Hepatocyte (in vitro differentiated cells): ENCODE measurements at regions not wholly inside any gene's neighbourhood (a gene's known extent, or its start where the extent isn't known, plus 50 kb on each side); places are given as distances from the start of the nearest gene placed in this dataset.

Experiments used
- DNase-seq: peaks from one replicate; pipeline ENCODE4 v3.0.0-alpha.2; 2016; ENCODE audit warnings: low spot score
- H2AFZ ChIP-seq: fragments of 200-600 bp; sonication (generic); 2 replicates; pipeline ENCODE4 v1.6.0; 2016; ENCODE audit warnings: antibody characterized with exemption, mild to moderate bottlenecking
- H3K27ac ChIP-seq: fragments of 200-600 bp; sonication (generic); 2 replicates; pipeline ENCODE4 v1.5.1; 2016; ENCODE audit warnings: mild to moderate bottlenecking
- H3K27me3 ChIP-seq: fragments of 200-600 bp; sonication (generic); 2 replicates; pipeline ENCODE4 v1.6.1; 2016
- H3K36me3 ChIP-seq: fragments of 200-600 bp; sonication (generic); replicated peaks from 2 replicates; pipeline ENCODE4 v1.5.1; 2016; ENCODE audit warnings: low read depth; ENCODE audit not compliant: insufficient read depth
- H3K4me1 ChIP-seq: fragments of 200-600 bp; sonication (generic); 2 replicates; pipeline ENCODE4 v1.5.1; 2016; ENCODE audit warnings: mild to moderate bottlenecking, moderate library complexity; ENCODE audit not compliant: insufficient read depth
- H3K4me2 ChIP-seq: fragments of 200-600 bp; sonication (generic); 2 replicates; pipeline ENCODE4 v1.6.0; 2016
- H3K4me3 ChIP-seq: fragments of 200-600 bp; sonication (generic); 2 replicates; pipeline ENCODE4 v1.5.1; 2016; ENCODE audit warnings: mild to moderate bottlenecking
- H3K79me2 ChIP-seq: fragments of 200-600 bp; sonication (generic); 2 replicates; pipeline ENCODE4 v1.6.0; 2017; ENCODE audit warnings: mild to moderate bottlenecking
- H3K9me2 ChIP-seq: fragments of 200-600 bp; sonication (generic); replicated peaks from 2 replicates; pipeline ENCODE4 v1.6.0; 2017; ENCODE audit warnings: mild to moderate bottlenecking; ENCODE audit not compliant: insufficient read depth
- H3K9me3 ChIP-seq: fragments of 200-600 bp; sonication (generic); 2 replicates; pipeline ENCODE4 v1.5.1; 2016; ENCODE audit warnings: low read depth, mild to moderate bottlenecking
- H4K20me1 ChIP-seq: fragments of 200-600 bp; sonication (generic); 2 replicates; pipeline ENCODE4 v1.6.0; 2016; ENCODE audit warnings: mild to moderate bottlenecking; ENCODE audit not compliant: insufficient read depth, poor library complexity, severe bottlenecking
- CTCF ChIP-seq: fragments of 200-600 bp; sonication (generic); IDR thresholded peaks from 2 replicates; pipeline ENCODE4 v1.5.1; 2016; ENCODE audit warnings: antibody characterized with exemption, mild to moderate bottlenecking; ENCODE audit not compliant: poor library complexity
- EZH2 ChIP-seq: fragments of 200-600 bp; sonication (generic); IDR thresholded peaks from 2 replicates; pipeline ENCODE4 v1.6.1; 2016; ENCODE audit warnings: antibody characterized with exemption, mild to moderate bottlenecking, borderline replicate concordance
- EZH2phosphoT487 ChIP-seq: fragments of 200-600 bp; sonication (generic); IDR thresholded peaks from one replicate; pipeline ENCODE4 v1.6.1; 2018; ENCODE audit warnings: antibody characterized with exemption, mild to moderate bottlenecking, low read depth, moderate library complexity; ENCODE audit not compliant: unreplicated experiment, severe bottlenecking
- WGBS: methylation state at CpG from one replicate; pipeline ENCODE4 v1.1.6; 2016; ENCODE audit warnings: low lambda C conversion rate; ENCODE audit errors: missing lambda C conversion rate; 5-methylcytosine and 5-hydroxymethylcytosine counted together

DNA sequence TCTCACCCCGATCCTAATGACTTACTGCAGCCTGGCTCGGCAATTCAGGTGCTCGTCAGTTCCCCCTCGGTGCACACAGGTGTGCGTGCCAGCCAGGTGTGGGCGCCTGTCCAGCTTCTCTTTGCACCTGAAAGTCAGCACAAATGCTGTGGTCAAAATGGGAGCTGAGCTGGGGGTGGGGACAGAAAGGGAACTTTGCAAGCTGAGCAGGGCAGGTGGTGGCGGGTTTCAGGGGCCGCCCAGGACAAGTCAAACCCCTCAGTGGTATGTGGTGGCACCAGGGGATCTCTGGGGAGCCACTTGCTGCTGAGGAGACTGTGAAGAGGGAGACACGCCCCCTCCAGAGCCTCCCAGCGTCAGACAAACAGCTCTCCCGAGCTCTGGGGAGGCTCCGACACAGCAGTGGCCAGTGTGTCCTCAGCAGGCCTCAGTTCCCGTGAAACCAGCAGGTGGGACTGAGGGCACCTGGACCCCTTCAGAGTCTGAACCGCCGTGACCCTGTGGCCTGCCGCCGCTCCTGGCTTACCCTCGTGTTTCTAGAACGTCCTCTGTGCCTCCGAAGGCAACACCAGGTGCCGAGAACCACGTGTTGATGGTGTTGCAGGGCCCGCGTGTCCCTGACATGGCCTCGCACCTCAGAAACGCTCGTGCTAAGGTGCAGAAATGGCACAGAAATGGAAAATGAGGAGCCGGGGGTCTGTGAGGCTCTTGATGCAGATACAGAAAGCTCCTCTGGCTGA is 233.5 kb upstream of the TNRC6C start:
- H3K9me2 ChIP-seq = no peaks in the 10 kb centered on the region
- no peak overlapping the region for H3K4me2 ChIP-seq
- peaks cover 11% of the 10 kb centered on the region for H3K4me1 ChIP-seq
- no peak overlapping the region for H2AFZ ChIP-seq
- no peaks in the 10 kb centered on the region for H3K36me3 ChIP-seq
- no peak for TF ChIP-seq EZH2phosphoT487
- TF ChIP-seq EZH2 = no peak
- no peak for TF ChIP-seq CTCF
- H3K27ac ChIP-seq = no peak overlapping the region
- 93% methylated on average over 28 of the region's 28 CpGs for WGBS
- H3K4me3 ChIP-seq = no peak overlapping the region
- no peaks in the 10 kb centered on the region for H4K20me1 ChIP-seq
- no peaks in the 10 kb centered on the region for H3K79me2 ChIP-seq
- no peaks in the 10 kb centered on the region for H3K27me3 ChIP-seq
- DNase-seq = no peak
- no peaks in the 10 kb centered on the region for H3K9me3 ChIP-seq

DNA sequence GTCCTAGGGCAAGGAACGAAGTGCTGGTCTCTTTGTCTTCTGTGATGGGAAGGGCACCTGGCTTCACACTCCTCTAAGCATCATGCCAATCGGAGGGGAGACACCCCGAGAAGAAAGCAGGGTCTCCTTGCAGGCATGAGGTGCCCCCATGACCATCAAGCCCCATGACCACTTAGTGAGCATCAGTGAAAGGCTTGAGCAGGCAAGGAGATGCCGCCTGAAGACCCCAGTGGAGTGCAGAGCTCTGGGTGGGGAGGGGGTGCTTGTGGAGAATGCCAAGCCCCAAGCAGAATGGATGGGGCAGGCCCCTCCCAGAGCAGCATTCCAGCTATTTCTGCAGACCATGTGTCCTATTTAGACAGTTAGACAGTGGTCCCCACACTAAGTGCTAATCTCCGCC is 232.7 kb upstream of the TNRC6C start:
- DNase-seq = no peak
- H2AFZ ChIP-seq = no peak overlapping the region
- no peaks in the 10 kb centered on the region for H3K79me2 ChIP-seq
- 96% methylated on average over 5 of the region's 5 CpGs for WGBS
- H3K9me2 ChIP-seq = no peaks in the 10 kb centered on the region
- H3K4me3 ChIP-seq = no peak overlapping the region
- H3K4me1 ChIP-seq = peaks cover 11% of the 10 kb centered on the region
- TF ChIP-seq EZH2phosphoT487 (no peak), EZH2 (no peak), CTCF (no peak)
- H3K27ac ChIP-seq = no peak overlapping the region
- H3K9me3 ChIP-seq = no peaks in the 10 kb centered on the region
- H4K20me1 ChIP-seq = no peaks in the 10 kb centered on the region
- H3K4me2 ChIP-seq = no peak overlapping the region
- no peaks in the 10 kb centered on the region for H3K36me3 ChIP-seq
- no peaks in the 10 kb centered on the region for H3K27me3 ChIP-seq

DNA sequence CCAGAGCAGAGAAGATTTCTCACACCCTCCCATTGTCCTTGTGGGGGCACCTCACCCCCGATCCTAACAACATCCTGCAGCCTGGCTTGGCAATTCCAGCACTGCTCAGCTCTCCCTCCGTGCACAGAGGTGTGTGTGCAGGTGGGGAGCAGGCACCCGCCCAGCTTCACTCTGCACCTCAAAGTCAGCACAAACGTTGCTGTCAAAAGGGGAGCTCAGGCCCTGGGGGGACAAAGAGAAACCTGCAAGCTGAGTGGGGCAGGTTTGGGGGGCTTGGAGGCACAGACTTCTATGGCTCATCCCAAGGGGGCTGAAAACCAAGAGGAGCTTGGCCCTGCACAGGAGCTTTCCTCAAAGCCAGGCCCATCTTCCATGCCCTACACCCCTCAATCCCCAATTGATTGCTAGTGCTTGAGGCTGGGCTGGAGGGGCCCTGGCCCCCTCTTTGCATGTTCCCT is 231.9 kb upstream of the TNRC6C start:
- H3K27ac ChIP-seq = no peak overlapping the region

More for the DNA sequence above, 231.9 kb upstream of the TNRC6C start:
- no peaks in the 10 kb centered on the region for H3K79me2 ChIP-seq
- peaks cover 11% of the 10 kb centered on the region for H3K4me1 ChIP-seq
- H3K4me2 ChIP-seq = no peak overlapping the region
- no peak overlapping the region for H3K4me3 ChIP-seq
- no peaks in the 10 kb centered on the region for H3K27me3 ChIP-seq
- no peaks in the 10 kb centered on the region for H3K9me2 ChIP-seq
- TF ChIP-seq EZH2phosphoT487 (no peak), EZH2 (no peak), CTCF (no peak)
- 83% methylated on average over 4 of the region's 4 CpGs for WGBS
- H4K20me1 ChIP-seq = no peaks in the 10 kb centered on the region
- no peaks in the 10 kb centered on the region for H3K9me3 ChIP-seq
- H2AFZ ChIP-seq = no peak overlapping the region
- no peaks in the 10 kb centered on the region for H3K36me3 ChIP-seq
- DNase-seq = no peak
